OCI-LY3 (cell line): ENCODE measurements at regions not wholly inside any gene's neighbourhood (a gene's known extent, or its start where the extent isn't known, plus 50 kb on each side); places are given as distances from the start of the nearest gene placed in this dataset.

ENCODE experiments used
- EZH2phosphoT487 ChIP-seq: fragments of 200-600 bp; shearing (Covaris generic); IDR thresholded peaks from 2 replicates; pipeline ENCODE4 v1.6.1; 2018; ENCODE audit warnings: antibody characterized with exemption, mixed run types, low read depth
- TF ChIP-seq, protein P1 (sequence below): fragments of 200-600, 300-600 bp; sonication (generic); IDR thresholded peaks from 2 replicates; pipeline ENCODE4 v1.5.1; 2014; ENCODE audit warnings: antibody characterized with exemption, low read length, low read depth

DNA sequence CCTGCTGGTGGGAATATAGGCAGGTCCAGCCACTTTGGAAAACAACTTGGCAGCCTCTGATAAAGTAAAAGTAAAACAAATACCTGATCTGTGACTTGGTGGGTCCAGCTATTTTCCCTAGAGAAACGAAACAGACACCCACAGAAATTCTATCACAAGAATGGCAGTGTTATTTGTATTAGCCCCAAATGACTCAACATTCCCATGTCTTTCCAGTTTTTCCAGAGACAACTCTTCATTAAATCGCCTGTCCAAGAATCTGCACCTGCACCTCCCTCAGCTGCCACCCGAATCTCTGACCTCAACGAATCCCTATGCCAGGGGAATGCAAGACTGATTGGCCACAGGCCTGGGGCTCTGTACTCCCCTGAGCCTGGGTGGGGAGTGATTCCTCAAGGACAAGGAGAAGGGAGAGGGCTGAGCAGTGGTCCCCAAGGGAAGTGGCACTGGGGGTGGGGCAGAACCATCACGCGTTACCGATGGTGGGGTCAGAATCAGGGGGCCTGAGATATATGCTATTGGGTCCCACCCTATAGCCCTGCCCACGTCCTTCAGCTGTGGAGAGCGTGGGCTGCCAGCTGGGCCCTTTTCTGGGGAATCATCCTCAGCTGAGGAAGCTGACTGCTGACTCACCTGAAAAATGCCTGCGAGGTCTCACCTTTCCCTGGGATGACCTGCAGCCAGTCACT is 553.0 kb downstream of the PTPRU start:
- TF ChIP-seq, protein P1, sequence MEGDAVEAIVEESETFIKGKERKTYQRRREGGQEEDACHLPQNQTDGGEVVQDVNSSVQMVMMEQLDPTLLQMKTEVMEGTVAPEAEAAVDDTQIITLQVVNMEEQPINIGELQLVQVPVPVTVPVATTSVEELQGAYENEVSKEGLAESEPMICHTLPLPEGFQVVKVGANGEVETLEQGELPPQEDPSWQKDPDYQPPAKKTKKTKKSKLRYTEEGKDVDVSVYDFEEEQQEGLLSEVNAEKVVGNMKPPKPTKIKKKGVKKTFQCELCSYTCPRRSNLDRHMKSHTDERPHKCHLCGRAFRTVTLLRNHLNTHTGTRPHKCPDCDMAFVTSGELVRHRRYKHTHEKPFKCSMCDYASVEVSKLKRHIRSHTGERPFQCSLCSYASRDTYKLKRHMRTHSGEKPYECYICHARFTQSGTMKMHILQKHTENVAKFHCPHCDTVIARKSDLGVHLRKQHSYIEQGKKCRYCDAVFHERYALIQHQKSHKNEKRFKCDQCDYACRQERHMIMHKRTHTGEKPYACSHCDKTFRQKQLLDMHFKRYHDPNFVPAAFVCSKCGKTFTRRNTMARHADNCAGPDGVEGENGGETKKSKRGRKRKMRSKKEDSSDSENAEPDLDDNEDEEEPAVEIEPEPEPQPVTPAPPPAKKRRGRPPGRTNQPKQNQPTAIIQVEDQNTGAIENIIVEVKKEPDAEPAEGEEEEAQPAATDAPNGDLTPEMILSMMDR, result no peak
- TF ChIP-seq EZH2phosphoT487, result no peak
